ENCODE measurements at regions not wholly inside any gene's neighbourhood (a gene's known extent, or its start where the extent isn't known, plus 50 kb on each side); places are given as distances from the start of the nearest gene placed in this dataset.

GRCh38 chrX:97984641-97985040 is 1100.9 kb downstream of the RPA4 start:
- H3K36me3 ChIP-seq, result no peaks in the 10 kb centered on the region

GRCh38 chrX:97985096-97985495 is 1101.4 kb downstream of the RPA4 start:
- Histone ChIP-seq H3K36me3 (no peaks in the 10 kb centered on the region), H3K9me3 (replicated peaks) (no peaks in the 10 kb centered on the region), H3K4me1 (no peaks in the 10 kb centered on the region), H3K4me3 (no peak overlapping the region), H3K27ac (no peak overlapping the region), H3K27me3 (no peaks in the 10 kb centered on the region)
- no peak for DNase-seq

More at GRCh38 chrX:97984641-97985040, 1100.9 kb downstream of the RPA4 start:
- H3K9me3 ChIP-seq (replicated peaks), result no peaks in the 10 kb centered on the region
- H3K27ac ChIP-seq, result no peak overlapping the region
- no peak for DNase-seq
- H3K4me3 ChIP-seq, result no peak overlapping the region
- no peaks in the 10 kb centered on the region for H3K27me3 ChIP-seq
- no peaks in the 10 kb centered on the region for H3K4me1 ChIP-seq

- Histone ChIP-seq H3K9me3 (replicated peaks) (no peaks in the 10 kb centered on the region), H3K27me3 (no peaks in the 10 kb centered on the region), H3K4me1 (no peaks in the 10 kb centered on the region), H3K4me3 (no peak overlapping the region), H3K27ac (no peak overlapping the region), H3K36me3 (no peaks in the 10 kb centered on the region)
- no peak for DNase-seq
Observed at GRCh38 chrX:97987979-97988378, 1104.3 kb downstream of the RPA4 start.

- H3K27me3 ChIP-seq, result no peaks in the 10 kb centered on the region
- H3K4me3 ChIP-seq, result no peak overlapping the region
- H3K36me3 ChIP-seq, result no peaks in the 10 kb centered on the region
- no peaks in the 10 kb centered on the region for H3K4me1 ChIP-seq
- no peaks in the 10 kb centered on the region for H3K9me3 ChIP-seq (replicated peaks)
- no peak for DNase-seq
- H3K27ac ChIP-seq, result no peak overlapping the region
Observed at GRCh38 chrX:97995834-97996233, 1112.1 kb downstream of the RPA4 start.

GRCh38 chrX:98028691-98029090 is 1145.0 kb downstream of the RPA4 start:
- Histone ChIP-seq H3K36me3 (no peaks in the 10 kb centered on the region), H3K9me3 (replicated peaks) (no peaks in the 10 kb centered on the region), H3K4me1 (no peaks in the 10 kb centered on the region), H3K27me3 (no peaks in the 10 kb centered on the region), H3K4me3 (no peak overlapping the region), H3K27ac (no peak overlapping the region)
- DNase-seq, result no peak

- Histone ChIP-seq H3K27ac (no peak overlapping the region), H3K9me3 (replicated peaks) (no peaks in the 10 kb centered on the region), H3K4me3 (no peak overlapping the region), H3K36me3 (no peaks in the 10 kb centered on the region), H3K27me3 (no peaks in the 10 kb centered on the region), H3K4me1 (no peaks in the 10 kb centered on the region)
- no peak for DNase-seq
Observed at GRCh38 chrX:98029861-98030260, 1146.2 kb downstream of the RPA4 start.

GRCh38 chrX:98057176-98057575 is 1173.5 kb downstream of the RPA4 start:
- Histone ChIP-seq H3K27ac (no peak overlapping the region), H3K36me3 (no peaks in the 10 kb centered on the region), H3K9me3 (replicated peaks) (no peaks in the 10 kb centered on the region), H3K4me1 (no peaks in the 10 kb centered on the region), H3K4me3 (no peak overlapping the region), H3K27me3 (no peaks in the 10 kb centered on the region)
- DNase-seq, result no peak

GRCh38 chrX:98065151-98065550 is 1181.4 kb downstream of the RPA4 start:
- no peaks in the 10 kb centered on the region for H3K9me3 ChIP-seq (replicated peaks)
- H3K27ac ChIP-seq, result no peak overlapping the region
- H3K27me3 ChIP-seq, result no peaks in the 10 kb centered on the region
- H3K4me3 ChIP-seq, result no peak overlapping the region
- no peaks in the 10 kb centered on the region for H3K36me3 ChIP-seq
- H3K4me1 ChIP-seq, result no peaks in the 10 kb centered on the region
- DNase-seq, result no peak

- H3K36me3 ChIP-seq, result no peaks in the 10 kb centered on the region
- no peak overlapping the region for H3K4me3 ChIP-seq
- no peak overlapping the region for H3K27ac ChIP-seq
- no peaks in the 10 kb centered on the region for H3K9me3 ChIP-seq (replicated peaks)
- no peak for DNase-seq
- no peaks in the 10 kb centered on the region for H3K4me1 ChIP-seq
- no peaks in the 10 kb centered on the region for H3K27me3 ChIP-seq
Observed at GRCh38 chrX:98067611-98068010, 1183.9 kb downstream of the RPA4 start.

GRCh38 chrX:98068024-98068580 is 1184.4 kb downstream of the RPA4 start:
- no peak for DNase-seq
- H3K27me3 ChIP-seq, result no peaks in the 10 kb centered on the region
- no peaks in the 10 kb centered on the region for H3K9me3 ChIP-seq (replicated peaks)
- no peaks in the 10 kb centered on the region for H3K36me3 ChIP-seq
- no peak overlapping the region for H3K4me3 ChIP-seq
- H3K4me1 ChIP-seq, result no peaks in the 10 kb centered on the region
- H3K27ac ChIP-seq, result no peak overlapping the region

- no peaks in the 10 kb centered on the region for H3K36me3 ChIP-seq
- no peak overlapping the region for H3K27ac ChIP-seq
- no peaks in the 10 kb centered on the region for H3K27me3 ChIP-seq
- H3K9me3 ChIP-seq (replicated peaks), result no peaks in the 10 kb centered on the region
- no peak for DNase-seq
- no peak overlapping the region for H3K4me3 ChIP-seq
- no peaks in the 10 kb centered on the region for H3K4me1 ChIP-seq
Observed at GRCh38 chrX:98071331-98071730, 1187.6 kb downstream of the RPA4 start.

GRCh38 chrX:98077440-98077839 is 1193.7 kb downstream of the RPA4 start:
- Histone ChIP-seq H3K36me3 (no peaks in the 10 kb centered on the region), H3K4me3 (no peak overlapping the region)
- DNase-seq, result no peak

GRCh38 chrX:98111684-98112083 is 1228.0 kb downstream of the RPA4 start:
- H3K4me3 ChIP-seq, result no peak overlapping the region
- H3K36me3 ChIP-seq, result no peaks in the 10 kb centered on the region
- H3K27ac ChIP-seq, result no peak overlapping the region
- no peaks in the 10 kb centered on the region for H3K27me3 ChIP-seq
- no peak for DNase-seq
- H3K4me1 ChIP-seq, result no peaks in the 10 kb centered on the region
- no peaks in the 10 kb centered on the region for H3K9me3 ChIP-seq (replicated peaks)

More at GRCh38 chrX:98077440-98077839, 1193.7 kb downstream of the RPA4 start:
- no peaks in the 10 kb centered on the region for H3K9me3 ChIP-seq (replicated peaks)
- no peaks in the 10 kb centered on the region for H3K4me1 ChIP-seq
- H3K27ac ChIP-seq, result no peak overlapping the region
- H3K27me3 ChIP-seq, result no peaks in the 10 kb centered on the region

GRCh38 chrX:98114021-98114420 is 1230.3 kb downstream of the RPA4 start:
- Histone ChIP-seq H3K36me3 (no peaks in the 10 kb centered on the region), H3K27me3 (no peaks in the 10 kb centered on the region), H3K27ac (no peak overlapping the region), H3K4me3 (no peak overlapping the region), H3K9me3 (replicated peaks) (no peaks in the 10 kb centered on the region), H3K4me1 (no peaks in the 10 kb centered on the region)
- DNase-seq, result no peak

- H3K4me1 ChIP-seq, result no peaks in the 10 kb centered on the region
- H3K27me3 ChIP-seq, result no peaks in the 10 kb centered on the region
- no peak overlapping the region for H3K27ac ChIP-seq
- no peaks in the 10 kb centered on the region for H3K9me3 ChIP-seq (replicated peaks)
- no peak overlapping the region for H3K4me3 ChIP-seq
- H3K36me3 ChIP-seq, result no peaks in the 10 kb centered on the region
- no peak for DNase-seq
Observed at GRCh38 chrX:98141466-98141865, 1257.8 kb downstream of the RPA4 start.

GRCh38 chrX:98191003-98191402 is 1307.3 kb downstream of the RPA4 start:
- Histone ChIP-seq H3K27ac (no peak overlapping the region), H3K4me3 (no peak overlapping the region), H3K27me3 (no peaks in the 10 kb centered on the region), H3K4me1 (no peaks in the 10 kb centered on the region), H3K9me3 (replicated peaks) (no peaks in the 10 kb centered on the region), H3K36me3 (no peaks in the 10 kb centered on the region)
- DNase-seq, result no peak

All from SJCRH30 (cell line).